GM21717 (cell line): ENCODE measurements at regions not wholly inside any gene's neighbourhood (a gene's known extent, or its start where the extent isn't known, plus 50 kb on each side); places are given as distances from the start of the nearest gene placed in this dataset.

Experiments used
- ATAC-seq: cut with Tn5 transposase; IDR thresholded peaks from one replicate; pipeline ENCODE4 v1.9.1; 2021; ENCODE audit warnings: mild to moderate bottlenecking, moderate library complexity; ENCODE audit not compliant: unreplicated experiment

GRCh38 chr3:124429129-124429815 lies 301.0 kb upstream of the UMPS start:
- ATAC-seq = no peak

- no peak for ATAC-seq
These were observed 298.8 kb upstream of the UMPS start for GRCh38 chr3:124431331-124431994.

- ATAC-seq = no peak
These were observed 296.1 kb upstream of the UMPS start for GRCh38 chr3:124434176-124434575.

- ATAC-seq = no peak
These were observed 294.8 kb upstream of the UMPS start for GRCh38 chr3:124435467-124435866.

- no peak for ATAC-seq
These were observed 291.4 kb upstream of the UMPS start for GRCh38 chr3:124438813-124439212.

- ATAC-seq = no peak
These were observed 290.6 kb upstream of the UMPS start for GRCh38 chr3:124439603-124440002.

- no peak for ATAC-seq
These were observed 288.5 kb upstream of the UMPS start for GRCh38 chr3:124441766-124442165.

- no peak for ATAC-seq
These were observed 287.8 kb upstream of the UMPS start for GRCh38 chr3:124442463-124442862.

GRCh38 chr3:124443446-124443845 lies 286.8 kb upstream of the UMPS start:
- no peak for ATAC-seq

GRCh38 chr3:124444075-124444474 lies 286.2 kb upstream of the UMPS start:
- no peak for ATAC-seq

- ATAC-seq = no peak
These were observed 285.4 kb upstream of the UMPS start for GRCh38 chr3:124444896-124445295.

GRCh38 chr3:124447845-124448244 lies 282.4 kb upstream of the UMPS start:
- no peak for ATAC-seq

GRCh38 chr3:124448954-124449353 lies 281.3 kb upstream of the UMPS start:
- no peak for ATAC-seq

- ATAC-seq = no peak
These were observed 279.9 kb upstream of the UMPS start for GRCh38 chr3:124450366-124450765.

GRCh38 chr3:124451630-124452317 lies 278.5 kb upstream of the UMPS start:
- no peak for ATAC-seq

- no peak for ATAC-seq
These were observed 277.1 kb upstream of the UMPS start for GRCh38 chr3:124453189-124453588.

- ATAC-seq = no peak
These were observed 274.4 kb upstream of the UMPS start for GRCh38 chr3:124455891-124456290.

GRCh38 chr3:124456506-124456905 lies 273.7 kb upstream of the UMPS start:
- ATAC-seq = no peak

- no peak for ATAC-seq
These were observed 270.6 kb upstream of the UMPS start for GRCh38 chr3:124459678-124460077.

- ATAC-seq = no peak
These were observed 269.1 kb upstream of the UMPS start for GRCh38 chr3:124461126-124461525.

GRCh38 chr3:124461838-124462632 lies 268.2 kb upstream of the UMPS start:
- ATAC-seq = no peak
